ENCODE measurements at regions not wholly inside any gene's neighbourhood (a gene's known extent, or its start where the extent isn't known, plus 50 kb on each side); places are given as distances from the start of the nearest gene placed in this dataset.

DNA sequence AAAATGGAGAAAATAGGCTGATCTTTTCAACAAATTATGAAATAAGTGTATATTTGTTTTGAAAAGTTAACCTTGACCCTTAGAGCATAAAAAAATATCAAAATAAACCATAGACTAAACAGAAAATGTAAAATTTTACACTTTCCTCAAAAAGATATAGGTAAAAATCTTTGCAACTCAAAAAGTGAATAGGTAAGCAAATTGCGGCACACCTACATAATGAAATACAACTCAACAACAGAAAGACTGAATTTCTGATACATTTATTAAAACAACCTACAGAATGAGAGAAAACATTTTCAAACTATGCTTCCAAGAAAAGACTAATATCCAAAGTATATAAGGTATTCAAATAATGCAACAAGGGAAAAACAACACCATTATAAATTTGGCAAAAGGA is 425.7 kb upstream of the KHDRBS2 start:
- TF ChIP-seq, protein P1, sequence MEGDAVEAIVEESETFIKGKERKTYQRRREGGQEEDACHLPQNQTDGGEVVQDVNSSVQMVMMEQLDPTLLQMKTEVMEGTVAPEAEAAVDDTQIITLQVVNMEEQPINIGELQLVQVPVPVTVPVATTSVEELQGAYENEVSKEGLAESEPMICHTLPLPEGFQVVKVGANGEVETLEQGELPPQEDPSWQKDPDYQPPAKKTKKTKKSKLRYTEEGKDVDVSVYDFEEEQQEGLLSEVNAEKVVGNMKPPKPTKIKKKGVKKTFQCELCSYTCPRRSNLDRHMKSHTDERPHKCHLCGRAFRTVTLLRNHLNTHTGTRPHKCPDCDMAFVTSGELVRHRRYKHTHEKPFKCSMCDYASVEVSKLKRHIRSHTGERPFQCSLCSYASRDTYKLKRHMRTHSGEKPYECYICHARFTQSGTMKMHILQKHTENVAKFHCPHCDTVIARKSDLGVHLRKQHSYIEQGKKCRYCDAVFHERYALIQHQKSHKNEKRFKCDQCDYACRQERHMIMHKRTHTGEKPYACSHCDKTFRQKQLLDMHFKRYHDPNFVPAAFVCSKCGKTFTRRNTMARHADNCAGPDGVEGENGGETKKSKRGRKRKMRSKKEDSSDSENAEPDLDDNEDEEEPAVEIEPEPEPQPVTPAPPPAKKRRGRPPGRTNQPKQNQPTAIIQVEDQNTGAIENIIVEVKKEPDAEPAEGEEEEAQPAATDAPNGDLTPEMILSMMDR (IDR thresholded peaks at IDR 0.05; ENCODE audit: insufficient read depth, low read length, poor library complexity, severe bottlenecking), result no peak
- Histone ChIP-seq H3K27me3 (replicated peaks; ENCODE audit: control insufficient read depth, insufficient read depth, low read length) (no peaks in the 10 kb centered on the region), H3K4me3 (replicated peaks; ENCODE audit: low read depth, low read length) (no peak overlapping the region), H3K36me3 (ENCODE audit: control insufficient read depth, insufficient read depth, low read length) (no peaks in the 10 kb centered on the region)
- no peak for DNase-seq (ENCODE audit: extremely low read depth, insufficient read length)

DNA sequence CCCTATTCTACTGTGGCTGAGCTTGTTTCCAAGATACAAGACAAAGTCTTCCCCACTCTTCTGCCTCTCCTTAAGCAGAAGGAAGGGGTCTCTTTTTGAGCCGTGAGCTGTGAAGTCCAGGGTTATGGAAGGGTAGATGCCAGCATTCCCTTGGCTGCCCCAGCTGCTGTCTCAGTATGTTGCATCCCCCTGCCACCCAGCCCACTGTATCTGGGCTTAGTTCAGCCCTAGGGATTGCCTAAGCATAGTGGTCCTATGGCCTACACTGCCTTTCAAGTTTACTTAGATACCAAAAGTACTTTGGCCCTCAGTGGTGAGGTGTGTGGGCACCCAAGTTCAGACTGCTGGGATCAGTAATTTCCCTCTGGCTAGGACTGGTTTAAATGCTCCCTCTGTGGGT is 421.9 kb upstream of the KHDRBS2 start:
- Histone ChIP-seq H3K27me3 (replicated peaks; ENCODE audit: control insufficient read depth, insufficient read depth, low read length) (no peaks in the 10 kb centered on the region), H3K4me3 (replicated peaks; ENCODE audit: low read depth, low read length) (no peak overlapping the region), H3K36me3 (ENCODE audit: control insufficient read depth, insufficient read depth, low read length) (no peaks in the 10 kb centered on the region)
- TF ChIP-seq, protein P1 (IDR thresholded peaks at IDR 0.05; ENCODE audit: insufficient read depth, low read length, poor library complexity, severe bottlenecking), result no peak
- DNase-seq (ENCODE audit: extremely low read depth, insufficient read length), result no peak

GRCh38 chr6:62707156-62707555 is 421.1 kb upstream of the KHDRBS2 start:
- no peak for DNase-seq (ENCODE audit: extremely low read depth, insufficient read length)
- TF ChIP-seq, protein P1 (IDR thresholded peaks at IDR 0.05; ENCODE audit: insufficient read depth, low read length, poor library complexity, severe bottlenecking), result no peak

GRCh38 chr6:62683063-62683462 is 397.0 kb upstream of the KHDRBS2 start:
- Histone ChIP-seq H3K4me3 (replicated peaks; ENCODE audit: low read depth, low read length) (no peak overlapping the region), H3K27me3 (replicated peaks; ENCODE audit: control insufficient read depth, insufficient read depth, low read length) (no peaks in the 10 kb centered on the region), H3K36me3 (ENCODE audit: control insufficient read depth, insufficient read depth, low read length) (no peaks in the 10 kb centered on the region)
- DNase-seq (ENCODE audit: extremely low read depth, insufficient read length), result no peak
- TF ChIP-seq, protein P1 (IDR thresholded peaks at IDR 0.05; ENCODE audit: insufficient read depth, low read length, poor library complexity, severe bottlenecking), result no peak

More at GRCh38 chr6:62707156-62707555, 421.1 kb upstream of the KHDRBS2 start:
- Histone ChIP-seq H3K27me3 (replicated peaks; ENCODE audit: control insufficient read depth, insufficient read depth, low read length) (no peaks in the 10 kb centered on the region), H3K4me3 (replicated peaks; ENCODE audit: low read depth, low read length) (no peak overlapping the region), H3K36me3 (ENCODE audit: control insufficient read depth, insufficient read depth, low read length) (no peaks in the 10 kb centered on the region)

- no peaks in the 10 kb centered on the region for H3K27me3 ChIP-seq (replicated peaks; ENCODE audit: control insufficient read depth, insufficient read depth, low read length)
- no peak overlapping the region for H3K4me3 ChIP-seq (replicated peaks; ENCODE audit: low read depth, low read length)
- H3K36me3 ChIP-seq (ENCODE audit: control insufficient read depth, insufficient read depth, low read length), result no peaks in the 10 kb centered on the region
- TF ChIP-seq, protein P1 (IDR thresholded peaks at IDR 0.05; ENCODE audit: insufficient read depth, low read length, poor library complexity, severe bottlenecking), result no peak
- DNase-seq (ENCODE audit: extremely low read depth, insufficient read length), result no peak
Measured at GRCh38 chr6:62681108-62681507, 395.1 kb upstream of the KHDRBS2 start.

DNA sequence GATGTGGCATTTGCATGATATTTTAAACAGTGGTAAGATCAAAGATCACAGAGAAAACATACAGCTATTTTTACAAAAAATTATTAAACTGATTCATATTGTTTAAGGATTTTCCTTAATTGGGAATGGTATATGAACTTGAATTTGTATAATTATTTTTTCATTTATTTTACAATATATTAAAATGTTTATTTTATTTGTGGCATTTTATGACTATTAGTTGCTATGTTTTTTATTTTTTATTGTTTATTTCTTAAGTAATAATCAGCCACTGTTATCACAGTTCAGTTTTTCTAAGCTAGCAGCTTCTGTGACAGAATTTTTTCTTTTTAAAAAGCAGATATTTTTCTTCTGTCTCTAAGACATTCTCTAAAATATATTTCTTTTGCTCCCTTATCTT is 387.0 kb upstream of the KHDRBS2 start:
- no peak for DNase-seq (ENCODE audit: extremely low read depth, insufficient read length)
- Histone ChIP-seq H3K4me3 (replicated peaks; ENCODE audit: low read depth, low read length) (no peak overlapping the region), H3K27me3 (replicated peaks; ENCODE audit: control insufficient read depth, insufficient read depth, low read length) (no peaks in the 10 kb centered on the region), H3K36me3 (ENCODE audit: control insufficient read depth, insufficient read depth, low read length) (no peaks in the 10 kb centered on the region)
- TF ChIP-seq, protein P1 (IDR thresholded peaks at IDR 0.05; ENCODE audit: insufficient read depth, low read length, poor library complexity, severe bottlenecking), result no peak
